WERI-Rb-1 (cell line): ENCODE measurements at regions not wholly inside any gene's neighbourhood (a gene's known extent, or its start where the extent isn't known, plus 50 kb on each side); places are given as distances from the start of the nearest gene placed in this dataset.

Experiments
- DNase-seq: peaks from one replicate; pipeline ENCODE4 v3.0.0-alpha.2; 2020
- H3K27ac ChIP-seq: fragments of 250-450 bp; sonication (Bioruptor Pico); 2 replicates; pipeline ENCODE4 v1.5.1; 2020; ENCODE audit warnings: mild to moderate bottlenecking, moderate library complexity
- H3K27me3 ChIP-seq: fragments of 250-450 bp; sonication (Bioruptor Pico); 2 replicates; pipeline ENCODE4 v1.5.1; 2021; ENCODE audit warnings: mild to moderate bottlenecking, low read depth, moderate library complexity; ENCODE audit not compliant: insufficient read depth, severe bottlenecking
- H3K36me3 ChIP-seq: fragments of 250-450 bp; sonication (Bioruptor Pico); 2 replicates; pipeline ENCODE4 v1.5.1; 2020; ENCODE audit warnings: mild to moderate bottlenecking, moderate library complexity
- H3K4me3 ChIP-seq: 2 replicates; pipeline ENCODE4 v1.5.1; 2011; ENCODE audit warnings: low read depth, mild to moderate bottlenecking, control low read depth, low read length
- H3K9me3 ChIP-seq: fragments of 250-450 bp; sonication (Bioruptor Pico); 2 replicates; pipeline ENCODE4 v1.5.1; 2021; ENCODE audit warnings: mild to moderate bottlenecking, moderate library complexity; ENCODE audit not compliant: severe bottlenecking
- TF ChIP-seq, protein P1 (sequence below): IDR thresholded peaks from 2 replicates; pipeline ENCODE4 v1.5.1; 2011; ENCODE audit warnings: low read depth, mild to moderate bottlenecking, control low read depth, inconsistent platforms, low read length

DNA sequence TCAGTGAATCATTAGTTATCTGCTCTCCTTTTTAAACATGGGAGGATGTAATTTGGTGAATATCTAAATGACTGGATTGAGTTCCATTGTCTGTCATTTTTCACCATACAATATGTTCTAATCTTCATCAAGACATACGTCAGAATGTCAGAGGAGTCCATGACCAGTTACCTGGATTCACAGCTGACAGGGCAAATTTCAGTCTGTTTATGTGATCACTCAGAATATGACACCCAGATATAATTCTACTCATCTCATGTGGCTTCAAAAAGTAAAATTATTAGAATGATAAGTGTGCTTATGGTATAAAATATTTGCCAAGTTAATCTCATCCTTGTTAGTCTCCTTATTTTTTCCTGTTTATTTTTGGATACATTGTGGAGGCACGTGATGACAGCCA, 150.2 kb downstream of the CDC14C start:
- Histone ChIP-seq H3K27me3 (no peaks in the 10 kb centered on the region), H3K27ac (no peak overlapping the region), H3K4me3 (no peak overlapping the region), H3K36me3 (no peaks in the 10 kb centered on the region), H3K9me3 (no peaks in the 10 kb centered on the region)
- no peak for DNase-seq
- TF ChIP-seq, protein P1, sequence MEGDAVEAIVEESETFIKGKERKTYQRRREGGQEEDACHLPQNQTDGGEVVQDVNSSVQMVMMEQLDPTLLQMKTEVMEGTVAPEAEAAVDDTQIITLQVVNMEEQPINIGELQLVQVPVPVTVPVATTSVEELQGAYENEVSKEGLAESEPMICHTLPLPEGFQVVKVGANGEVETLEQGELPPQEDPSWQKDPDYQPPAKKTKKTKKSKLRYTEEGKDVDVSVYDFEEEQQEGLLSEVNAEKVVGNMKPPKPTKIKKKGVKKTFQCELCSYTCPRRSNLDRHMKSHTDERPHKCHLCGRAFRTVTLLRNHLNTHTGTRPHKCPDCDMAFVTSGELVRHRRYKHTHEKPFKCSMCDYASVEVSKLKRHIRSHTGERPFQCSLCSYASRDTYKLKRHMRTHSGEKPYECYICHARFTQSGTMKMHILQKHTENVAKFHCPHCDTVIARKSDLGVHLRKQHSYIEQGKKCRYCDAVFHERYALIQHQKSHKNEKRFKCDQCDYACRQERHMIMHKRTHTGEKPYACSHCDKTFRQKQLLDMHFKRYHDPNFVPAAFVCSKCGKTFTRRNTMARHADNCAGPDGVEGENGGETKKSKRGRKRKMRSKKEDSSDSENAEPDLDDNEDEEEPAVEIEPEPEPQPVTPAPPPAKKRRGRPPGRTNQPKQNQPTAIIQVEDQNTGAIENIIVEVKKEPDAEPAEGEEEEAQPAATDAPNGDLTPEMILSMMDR, result no peak

DNA sequence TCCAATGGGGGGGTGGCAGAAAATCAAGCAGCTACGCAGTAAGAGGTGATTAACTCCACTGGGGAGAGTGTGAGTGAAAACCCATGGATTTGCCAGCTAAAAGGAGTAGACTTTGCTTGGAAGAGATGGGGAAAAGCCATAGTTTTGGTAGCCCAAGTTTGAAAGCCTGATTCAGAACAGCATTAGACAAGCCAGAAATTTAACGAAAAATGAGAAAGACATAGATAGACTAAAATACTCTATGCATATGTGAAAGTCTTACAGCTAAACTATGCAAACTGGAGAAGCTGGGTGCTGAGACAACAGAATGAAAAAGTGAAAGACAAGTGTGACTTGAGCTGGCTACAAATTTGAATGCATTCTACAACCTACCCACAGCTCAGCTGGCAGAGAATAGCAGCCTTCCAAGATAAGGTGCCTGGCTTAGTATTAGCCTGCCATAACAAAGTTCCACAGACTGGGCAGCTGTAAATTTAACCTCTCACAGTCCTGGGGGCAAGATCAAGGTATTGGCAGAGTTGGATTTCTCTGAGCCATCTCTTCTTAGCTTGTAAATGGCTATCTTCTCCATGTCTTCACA, 156.6 kb downstream of the CDC14C start:
- no peak for DNase-seq
- TF ChIP-seq, protein P1, result no peak
- Histone ChIP-seq H3K27ac (no peak overlapping the region), H3K9me3 (peaks cover 5% of the 10 kb centered on the region), H3K4me3 (no peak overlapping the region), H3K36me3 (no peaks in the 10 kb centered on the region), H3K27me3 (no peaks in the 10 kb centered on the region)

DNA sequence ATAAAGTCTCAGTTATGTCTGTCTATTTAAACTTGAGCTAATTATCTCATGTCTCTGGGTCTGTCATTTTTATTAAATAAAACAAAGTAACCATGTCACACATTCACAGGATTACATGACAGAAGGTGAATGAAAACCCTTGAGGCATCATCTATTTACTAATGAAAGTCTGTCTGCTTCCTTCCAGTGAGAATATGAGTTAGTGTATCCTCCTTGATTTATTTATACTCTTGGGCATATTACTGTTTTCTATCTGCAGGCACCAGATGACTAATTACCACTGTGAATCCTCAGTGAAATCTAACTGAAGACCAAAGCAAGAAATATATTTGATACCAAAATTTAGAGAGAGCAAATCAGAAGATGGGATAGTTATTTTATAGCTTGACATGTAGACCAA, 163.7 kb downstream of the CDC14C start:
- Histone ChIP-seq H3K36me3 (no peaks in the 10 kb centered on the region), H3K4me3 (no peak overlapping the region), H3K27ac (no peak overlapping the region), H3K9me3 (peaks cover 5% of the 10 kb centered on the region), H3K27me3 (no peaks in the 10 kb centered on the region)
- no peak for DNase-seq
- TF ChIP-seq, protein P1, result no peak

DNA sequence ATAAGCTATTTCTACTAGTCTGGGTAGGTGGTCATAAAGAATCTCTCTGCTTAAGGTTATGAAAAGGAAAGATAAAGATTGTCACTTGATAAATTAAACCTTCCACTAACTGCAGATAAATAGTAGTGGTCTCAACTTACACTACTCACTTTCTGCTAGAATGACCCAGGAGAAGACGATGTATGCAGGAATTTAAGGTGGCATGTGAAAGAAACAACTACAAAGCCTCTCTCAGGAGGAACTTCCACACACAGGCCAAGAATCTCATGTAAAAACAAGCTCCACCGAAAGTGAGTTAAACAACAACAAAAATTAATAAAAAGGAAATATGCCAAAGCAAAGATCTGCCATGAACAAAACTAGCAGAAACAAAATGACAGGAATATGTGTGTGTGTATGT, 165.4 kb downstream of the CDC14C start:
- H3K36me3 ChIP-seq, result no peaks in the 10 kb centered on the region
- no peak overlapping the region for H3K4me3 ChIP-seq
- H3K27me3 ChIP-seq, result no peaks in the 10 kb centered on the region
- H3K9me3 ChIP-seq, result no peaks in the 10 kb centered on the region
- H3K27ac ChIP-seq, result no peak overlapping the region
- TF ChIP-seq, protein P1, result no peak
- no peak for DNase-seq

DNA sequence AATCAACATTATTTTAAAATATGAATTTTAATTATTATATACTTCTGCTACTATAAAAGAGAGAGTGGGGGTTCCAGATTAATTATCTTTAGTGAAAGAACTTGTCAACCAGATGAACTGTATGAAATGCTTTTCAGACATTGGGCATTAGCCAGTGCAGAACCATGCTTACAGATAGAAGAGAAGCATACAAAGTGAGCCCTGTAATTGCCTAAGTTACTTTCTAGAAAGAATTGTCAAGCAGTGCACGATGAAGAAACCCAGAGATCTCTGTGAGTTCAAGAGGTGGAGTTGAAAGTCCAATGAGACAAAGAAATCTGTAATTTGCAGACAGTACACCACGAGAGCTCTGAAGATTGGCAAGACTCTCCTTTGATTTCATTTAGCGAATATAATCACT, 166.7 kb downstream of the CDC14C start:
- Histone ChIP-seq H3K27me3 (no peaks in the 10 kb centered on the region), H3K4me3 (no peak overlapping the region), H3K27ac (no peak overlapping the region), H3K9me3 (no peaks in the 10 kb centered on the region), H3K36me3 (no peaks in the 10 kb centered on the region)
- DNase-seq, result no peak
- TF ChIP-seq, protein P1, result no peak

DNA sequence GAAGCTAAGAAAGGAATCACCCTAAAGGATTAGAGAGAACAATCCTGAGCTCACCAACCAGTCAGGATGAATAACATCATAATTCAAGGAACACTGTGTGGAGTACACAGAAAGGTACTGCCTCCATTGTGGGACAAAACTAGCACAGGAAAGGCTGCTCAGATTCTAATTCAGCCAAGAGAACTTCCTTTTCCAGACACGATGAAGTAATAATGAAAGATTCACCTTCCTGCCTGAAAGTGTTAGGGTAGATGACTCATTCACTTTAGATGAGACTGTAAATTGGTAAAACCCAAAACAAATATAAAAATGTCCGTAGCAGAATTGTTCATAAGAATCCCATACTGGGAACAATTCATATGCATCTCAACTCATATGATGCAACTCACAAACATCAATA, 167.2 kb downstream of the CDC14C start:
- TF ChIP-seq, protein P1, result no peak
- Histone ChIP-seq H3K27me3 (no peaks in the 10 kb centered on the region), H3K27ac (no peak overlapping the region), H3K36me3 (no peaks in the 10 kb centered on the region), H3K4me3 (no peak overlapping the region), H3K9me3 (no peaks in the 10 kb centered on the region)
- DNase-seq, result no peak
